ENCODE measurements at regions not wholly inside any gene's neighbourhood (a gene's known extent, or its start where the extent isn't known, plus 50 kb on each side); places are given as distances from the start of the nearest gene placed in this dataset.

DNA sequence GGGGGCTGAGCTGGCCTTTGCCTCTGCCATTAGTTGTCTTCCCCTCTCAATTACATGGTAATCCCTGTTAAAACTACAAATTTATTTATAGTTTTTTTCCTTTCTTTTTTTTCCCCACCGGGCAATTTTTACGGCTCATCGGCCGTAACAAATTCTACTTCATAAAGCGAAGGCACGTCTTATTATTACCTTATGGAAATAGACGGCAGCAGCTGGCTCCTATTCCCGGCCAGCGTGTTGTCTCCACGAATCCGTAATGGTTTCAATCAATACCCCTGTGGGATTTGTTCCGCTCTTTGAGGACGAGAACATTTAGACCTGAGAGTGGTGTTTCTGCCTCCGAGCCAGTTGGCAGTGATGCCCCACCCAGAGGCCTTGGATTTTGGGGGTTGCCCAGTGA lies 52.4 kb upstream of the IGSF21 start:
- TF ChIP-seq CTCF (IDR thresholded peaks at IDR 0.05) (no peak), EZH2 (IDR thresholded peaks at IDR 0.05; ENCODE audit: borderline replicate concordance, insufficient read depth, low read depth, low read length, poor library complexity, severe bottlenecking) (no peak)
